Loucy (cell line): ENCODE measurements at regions not wholly inside any gene's neighbourhood (a gene's known extent, or its start where the extent isn't known, plus 50 kb on each side); places are given as distances from the start of the nearest gene placed in this dataset.

Experiments used
- H2AFZ ChIP-seq: fragments of 200-600 bp; sonication (generic); 2 replicates; pipeline ENCODE4 v1.6.0; 2016; ENCODE audit warnings: antibody characterized with exemption, mild to moderate bottlenecking, low read length, moderate library complexity
- H3F3A ChIP-seq: fragments of 200-600 bp; 2 replicates; pipeline ENCODE4 v1.6.0; 2016; ENCODE audit warnings: antibody characterized with exemption, low read depth, mild to moderate bottlenecking
- H3K27me3 ChIP-seq: fragments of 200-600 bp; sonication (generic); 2 replicates; pipeline ENCODE4 v1.6.1; 2014; ENCODE audit warnings: low read length, mild to moderate bottlenecking; ENCODE audit not compliant: insufficient read depth, poor library complexity, severe bottlenecking
- H3K36me3 ChIP-seq: fragments of 200-600 bp; sonication (generic); 2 replicates; pipeline ENCODE4 v1.6.1; 2016; ENCODE audit warnings: low read length; ENCODE audit not compliant: insufficient read depth
- H3K4me1 ChIP-seq: fragments of 200-600 bp; sonication (generic); 2 replicates; pipeline ENCODE4 v1.5.1; 2014; ENCODE audit warnings: low read length, mild to moderate bottlenecking; ENCODE audit not compliant: insufficient read depth, poor library complexity, severe bottlenecking
- H3K4me2 ChIP-seq: fragments of 200-600 bp; sonication (generic); 2 replicates; pipeline ENCODE4 v1.6.0; 2014; ENCODE audit warnings: antibody characterized with exemption, low read length, low read depth, mild to moderate bottlenecking; ENCODE audit not compliant: poor library complexity, severe bottlenecking
- H3K4me3 ChIP-seq: fragments of 200-600 bp; sonication (generic); 2 replicates; pipeline ENCODE4 v1.5.1; 2014; ENCODE audit warnings: low read length, mild to moderate bottlenecking, mixed read lengths; ENCODE audit not compliant: poor library complexity, severe bottlenecking
- H3K79me2 ChIP-seq: fragments of 200-600 bp; sonication (generic); 2 replicates; pipeline ENCODE4 v1.6.1; 2014; ENCODE audit warnings: low read length; ENCODE audit not compliant: insufficient read depth
- H3K9ac ChIP-seq: fragments of 200-600 bp; sonication (generic); 2 replicates; pipeline ENCODE4 v1.6.0; 2014; ENCODE audit warnings: mild to moderate bottlenecking, low read depth, low read length, moderate library complexity; ENCODE audit not compliant: poor library complexity, severe bottlenecking
- H3K9me2 ChIP-seq: fragments of 200-600 bp; sonication (generic); replicated peaks from 2 replicates; pipeline ENCODE4 v1.6.1; 2016; ENCODE audit warnings: low read depth, low read length, mixed read lengths
- H3K9me3 ChIP-seq: fragments of 200-600 bp; sonication (generic); 2 replicates; pipeline ENCODE4 v1.6.1; 2014; ENCODE audit warnings: mild to moderate bottlenecking, antibody characterized with exemption, low read length, low read depth; ENCODE audit not compliant: insufficient read depth
- H4K20me1 ChIP-seq: fragments of 200-600 bp; sonication (generic); 2 replicates; pipeline ENCODE4 v1.6.0; 2014; ENCODE audit warnings: antibody characterized with exemption, low read length, mild to moderate bottlenecking; ENCODE audit not compliant: insufficient read depth, poor library complexity, severe bottlenecking
- EZH2phosphoT487 ChIP-seq: fragments of 200-600 bp; IDR thresholded peaks from 2 replicates; pipeline ENCODE4 v1.6.1; 2018; ENCODE audit warnings: antibody characterized with exemption, mild to moderate bottlenecking, moderate library complexity, borderline replicate concordance
- TF ChIP-seq, protein P1 (sequence below): fragments of 200-600 bp; sonication (generic); conservative IDR thresholded peaks from 2 replicates; pipeline ENCODE4 v1.5.1; 2014; ENCODE audit warnings: mild to moderate bottlenecking, antibody characterized with exemption, low read length

DNA sequence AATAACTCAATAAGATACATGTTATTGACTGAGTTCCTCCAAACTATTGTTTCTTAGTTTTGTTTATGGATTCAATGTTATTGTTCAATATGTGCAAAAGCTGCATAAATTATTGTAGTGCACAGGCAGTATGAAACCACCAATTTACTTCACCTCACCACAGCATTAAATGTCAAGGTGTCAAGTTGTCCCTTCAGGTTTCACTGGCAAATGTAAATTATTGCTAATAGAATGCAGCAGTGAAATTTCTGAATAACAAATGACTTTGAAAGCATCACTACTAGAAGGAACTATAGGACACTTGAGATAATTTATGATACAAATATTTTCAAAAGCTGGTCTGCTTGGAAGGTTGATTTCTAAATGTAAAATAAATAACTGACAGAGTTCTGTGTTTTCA, 116.4 kb upstream of the PTPRD start:
- Histone ChIP-seq H2AFZ (no peak overlapping the region), H4K20me1 (no peaks in the 10 kb centered on the region), H3K36me3 (no peaks in the 10 kb centered on the region), H3K79me2 (no peaks in the 10 kb centered on the region), H3K4me3 (no peak overlapping the region), H3K4me2 (no peak overlapping the region), H3K27me3 (no peaks in the 10 kb centered on the region), H3K9ac (no peak overlapping the region), H3F3A (no peaks in the 10 kb centered on the region), H3K9me3 (no peaks in the 10 kb centered on the region), H3K4me1 (no peaks in the 10 kb centered on the region), H3K9me2 (no peaks in the 10 kb centered on the region)
- TF ChIP-seq EZH2phosphoT487 = no peak
- TF ChIP-seq, protein P1, sequence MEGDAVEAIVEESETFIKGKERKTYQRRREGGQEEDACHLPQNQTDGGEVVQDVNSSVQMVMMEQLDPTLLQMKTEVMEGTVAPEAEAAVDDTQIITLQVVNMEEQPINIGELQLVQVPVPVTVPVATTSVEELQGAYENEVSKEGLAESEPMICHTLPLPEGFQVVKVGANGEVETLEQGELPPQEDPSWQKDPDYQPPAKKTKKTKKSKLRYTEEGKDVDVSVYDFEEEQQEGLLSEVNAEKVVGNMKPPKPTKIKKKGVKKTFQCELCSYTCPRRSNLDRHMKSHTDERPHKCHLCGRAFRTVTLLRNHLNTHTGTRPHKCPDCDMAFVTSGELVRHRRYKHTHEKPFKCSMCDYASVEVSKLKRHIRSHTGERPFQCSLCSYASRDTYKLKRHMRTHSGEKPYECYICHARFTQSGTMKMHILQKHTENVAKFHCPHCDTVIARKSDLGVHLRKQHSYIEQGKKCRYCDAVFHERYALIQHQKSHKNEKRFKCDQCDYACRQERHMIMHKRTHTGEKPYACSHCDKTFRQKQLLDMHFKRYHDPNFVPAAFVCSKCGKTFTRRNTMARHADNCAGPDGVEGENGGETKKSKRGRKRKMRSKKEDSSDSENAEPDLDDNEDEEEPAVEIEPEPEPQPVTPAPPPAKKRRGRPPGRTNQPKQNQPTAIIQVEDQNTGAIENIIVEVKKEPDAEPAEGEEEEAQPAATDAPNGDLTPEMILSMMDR = no peak

DNA sequence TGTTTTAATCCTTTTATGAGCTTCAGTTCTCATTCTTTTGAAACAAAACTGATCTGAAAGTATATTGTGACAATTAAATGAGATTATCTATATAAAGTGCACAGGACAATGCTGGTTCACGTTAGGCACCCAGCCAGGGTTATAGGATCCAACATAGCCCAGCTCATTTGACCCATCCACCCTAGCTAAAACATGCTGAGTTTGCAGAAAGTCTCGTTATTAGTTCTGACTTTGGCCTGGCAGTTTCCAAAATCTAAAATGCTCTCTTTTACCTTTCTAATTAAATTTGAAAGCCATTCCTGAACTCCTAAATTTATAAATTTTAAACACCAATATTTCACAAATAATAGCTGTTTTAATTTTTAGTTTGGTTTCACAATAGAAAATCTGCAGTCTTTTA, 131.9 kb upstream of the PTPRD start:
- no peak overlapping the region for H3K4me2 ChIP-seq
- no peaks in the 10 kb centered on the region for H3F3A ChIP-seq
- H3K4me3 ChIP-seq = no peak overlapping the region
- no peak overlapping the region for H3K9ac ChIP-seq
- no peaks in the 10 kb centered on the region for H3K9me2 ChIP-seq
- H4K20me1 ChIP-seq = no peaks in the 10 kb centered on the region
- H2AFZ ChIP-seq = no peak overlapping the region
- H3K9me3 ChIP-seq = no peaks in the 10 kb centered on the region
- TF ChIP-seq, protein P1 = no peak
- no peak for TF ChIP-seq EZH2phosphoT487
- no peaks in the 10 kb centered on the region for H3K79me2 ChIP-seq
- H3K36me3 ChIP-seq = no peaks in the 10 kb centered on the region
- H3K4me1 ChIP-seq = no peaks in the 10 kb centered on the region
- H3K27me3 ChIP-seq = no peaks in the 10 kb centered on the region

DNA sequence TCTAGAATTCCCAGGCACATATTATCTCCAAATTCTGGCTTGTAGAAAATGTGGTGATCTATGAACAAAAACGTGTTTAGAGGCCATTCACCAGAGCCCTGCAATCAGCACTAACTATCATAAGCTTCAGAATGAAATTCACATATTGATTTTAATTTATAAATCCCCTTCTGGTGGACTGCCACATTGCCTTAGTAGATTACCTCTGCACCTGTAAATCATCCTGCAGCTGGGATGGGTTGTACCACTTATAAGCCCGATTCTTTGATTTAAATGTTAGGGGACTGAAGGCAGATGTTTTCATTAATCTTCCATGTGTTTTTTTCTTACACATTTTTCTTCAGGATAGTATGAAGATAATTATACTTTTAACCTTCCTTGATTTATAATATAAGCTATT, 140.7 kb upstream of the PTPRD start:
- no peaks in the 10 kb centered on the region for H3F3A ChIP-seq
- H3K9me3 ChIP-seq = no peaks in the 10 kb centered on the region
- H3K4me3 ChIP-seq = no peak overlapping the region
- no peaks in the 10 kb centered on the region for H3K79me2 ChIP-seq
- no peak overlapping the region for H2AFZ ChIP-seq
- H4K20me1 ChIP-seq = no peaks in the 10 kb centered on the region
- H3K36me3 ChIP-seq = no peaks in the 10 kb centered on the region
- H3K4me1 ChIP-seq = no peaks in the 10 kb centered on the region
- H3K9me2 ChIP-seq = no peaks in the 10 kb centered on the region
- no peaks in the 10 kb centered on the region for H3K27me3 ChIP-seq
- TF ChIP-seq, protein P1 = no peak
- no peak for TF ChIP-seq EZH2phosphoT487
- H3K9ac ChIP-seq = no peak overlapping the region
- H3K4me2 ChIP-seq = no peak overlapping the region
